Superior temporal gyrus (tissue), 1 donor: ENCODE measurements at regions not wholly inside any gene's neighbourhood (a gene's known extent, or its start where the extent isn't known, plus 50 kb on each side); places are given as distances from the start of the nearest gene placed in this dataset.
"Not testable (repeated sequence)": the region's sequence is repeated elsewhere in the genome, so short reads cannot be mapped to it uniquely, and the experiment has no call there.

ENCODE experiments used
- DNase-seq: peaks from one replicate; pipeline ENCODE4 v3.0.0-alpha.2; 2016; ENCODE audit errors: extremely low spot score

DNA sequence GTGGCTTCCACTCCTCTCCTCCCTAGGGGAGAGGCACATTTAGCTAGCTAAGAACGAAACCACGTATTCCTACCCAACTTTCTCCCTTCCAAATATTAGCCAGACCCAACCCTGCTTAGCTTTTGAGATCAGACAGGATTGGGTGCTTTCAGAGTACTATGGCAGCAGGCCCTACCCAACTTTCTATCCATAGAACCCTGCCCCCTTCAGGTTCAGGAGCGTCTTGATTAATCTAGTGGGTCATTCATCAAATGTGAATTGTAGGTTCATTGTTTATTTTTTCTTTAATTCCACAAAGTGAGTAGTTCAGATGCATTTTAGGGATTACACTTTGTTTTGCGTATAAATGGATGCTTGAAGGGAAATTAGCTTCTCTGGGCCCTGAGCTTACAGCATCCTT lies 188.3 kb downstream of the MIB1 start:
- no peak for DNase-seq

DNA sequence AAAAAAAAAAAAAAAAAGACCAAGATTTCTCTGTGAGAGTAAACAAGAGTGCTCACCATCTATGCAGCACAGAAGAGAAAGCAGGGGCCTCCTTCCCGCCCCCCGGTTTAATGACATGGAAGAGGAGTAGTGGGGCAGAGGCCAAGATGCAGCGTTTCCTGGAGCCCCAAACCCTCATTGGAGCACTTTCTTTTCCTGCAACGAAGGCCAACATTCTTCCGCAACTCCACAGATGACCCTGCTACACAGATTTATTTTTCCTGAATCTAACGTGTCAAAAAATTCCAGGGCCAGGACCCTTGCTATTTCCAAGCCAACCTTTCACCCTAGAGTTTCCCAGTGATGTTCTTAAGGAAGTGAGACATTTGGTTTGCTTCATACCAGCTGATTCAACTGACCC lies 189.6 kb downstream of the MIB1 start:
- DNase-seq: no peak

DNA sequence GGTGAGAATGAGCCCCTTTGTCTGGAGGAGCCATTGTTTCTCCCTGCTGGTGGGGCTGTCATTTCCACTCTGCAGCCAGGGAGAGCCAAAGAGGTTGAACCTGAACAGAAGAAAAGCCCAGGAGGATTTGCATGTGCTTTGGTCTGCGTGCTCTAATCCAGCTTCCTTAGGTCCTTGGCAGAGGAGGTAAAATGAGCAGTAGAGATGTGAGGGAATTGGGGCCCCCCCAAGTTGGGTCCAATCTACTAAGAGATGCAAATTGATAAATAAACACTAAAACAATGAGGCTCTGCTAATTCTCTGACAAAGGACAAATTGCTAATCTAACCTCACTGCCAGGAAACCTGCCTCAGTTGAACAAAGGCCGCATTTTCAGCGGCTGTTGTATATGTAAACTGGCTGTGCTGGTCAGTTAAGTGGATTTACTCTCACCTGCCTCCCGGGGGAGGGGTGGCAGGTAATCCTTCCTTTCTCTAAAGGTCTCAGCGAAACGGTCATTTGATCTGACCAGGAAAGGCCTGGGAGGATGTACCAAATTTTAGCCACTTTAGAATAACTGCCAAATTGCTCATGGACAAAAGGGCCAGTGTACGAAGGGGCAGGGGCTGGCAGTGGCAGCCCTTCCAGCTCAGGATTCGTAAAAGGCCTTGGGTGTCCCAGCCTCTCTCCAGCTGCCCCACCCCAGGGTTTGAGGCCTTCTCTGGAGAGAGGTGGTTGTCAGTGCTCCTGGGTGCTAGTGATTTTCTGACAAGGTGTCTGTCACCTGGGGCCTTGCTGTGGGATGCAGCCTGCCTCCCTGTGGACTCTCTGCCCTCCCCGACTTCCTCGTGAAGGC lies 193.6 kb downstream of the MIB1 start:
- DNase-seq: no peak

DNA sequence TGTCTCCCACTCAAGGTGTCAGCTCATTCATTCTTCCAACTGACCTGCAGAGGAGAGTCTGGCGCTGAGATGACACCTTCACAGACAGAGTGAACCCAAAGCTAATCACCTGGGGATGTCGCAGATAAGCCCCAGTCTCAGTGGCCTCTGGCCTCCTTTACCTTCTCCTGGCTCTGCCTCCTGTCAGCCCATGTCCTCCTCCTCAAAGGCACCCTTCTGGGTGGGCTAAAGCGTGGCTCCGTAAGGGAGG lies 194.1 kb downstream of the MIB1 start:
- DNase-seq: no peak

DNA sequence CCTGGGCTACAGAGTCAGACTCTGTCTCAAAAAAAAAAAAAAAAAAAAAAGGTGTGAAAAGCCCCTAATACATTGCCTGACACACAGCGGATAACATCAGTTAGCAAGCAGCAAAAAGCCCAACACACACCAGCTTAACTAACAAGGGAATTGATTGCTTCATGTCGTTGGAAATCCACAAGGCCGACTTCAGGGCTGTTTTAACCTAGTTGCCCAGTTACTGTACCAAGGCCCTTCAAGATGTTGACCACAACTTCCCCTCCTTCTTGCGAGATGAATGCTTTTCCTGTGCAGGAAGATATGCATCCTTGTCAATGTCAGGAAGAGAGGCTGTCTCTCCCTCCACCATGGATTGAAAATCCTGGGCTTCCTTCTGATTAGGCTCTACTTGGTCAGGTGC lies 202.9 kb downstream of the MIB1 start:
- no peak for DNase-seq

DNA sequence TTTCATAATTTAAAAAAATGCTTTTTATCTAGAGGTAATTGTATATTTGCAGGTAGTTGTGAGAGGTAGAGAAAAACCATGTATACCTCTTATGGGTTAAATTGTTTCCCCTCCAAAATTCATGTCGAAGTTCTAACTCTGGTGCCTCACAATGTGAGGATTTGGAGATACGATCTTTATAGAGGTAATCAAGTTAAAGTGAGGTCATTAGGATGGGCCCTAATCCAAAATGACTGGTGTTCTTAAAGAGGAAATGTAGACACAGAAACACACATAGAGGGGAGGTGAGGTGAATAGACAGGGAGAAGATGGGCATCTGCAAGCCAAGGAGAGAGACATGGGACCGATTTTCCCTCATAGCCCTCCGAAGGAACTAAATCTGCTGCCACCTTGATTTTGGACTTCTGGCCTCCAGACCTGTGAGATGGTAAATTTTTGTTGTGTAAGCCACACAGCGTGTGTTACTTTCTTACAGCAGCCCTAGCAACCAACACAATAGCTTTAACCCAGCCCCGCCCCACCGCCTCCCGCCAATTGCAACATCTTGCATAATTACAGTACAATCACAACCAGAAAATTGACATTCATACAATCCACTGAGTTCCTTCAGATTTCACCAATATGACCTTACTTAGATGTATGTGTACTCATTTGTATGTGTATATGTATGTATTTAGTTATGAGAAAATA lies 208.9 kb downstream of the MIB1 start:
- no peak for DNase-seq

DNA sequence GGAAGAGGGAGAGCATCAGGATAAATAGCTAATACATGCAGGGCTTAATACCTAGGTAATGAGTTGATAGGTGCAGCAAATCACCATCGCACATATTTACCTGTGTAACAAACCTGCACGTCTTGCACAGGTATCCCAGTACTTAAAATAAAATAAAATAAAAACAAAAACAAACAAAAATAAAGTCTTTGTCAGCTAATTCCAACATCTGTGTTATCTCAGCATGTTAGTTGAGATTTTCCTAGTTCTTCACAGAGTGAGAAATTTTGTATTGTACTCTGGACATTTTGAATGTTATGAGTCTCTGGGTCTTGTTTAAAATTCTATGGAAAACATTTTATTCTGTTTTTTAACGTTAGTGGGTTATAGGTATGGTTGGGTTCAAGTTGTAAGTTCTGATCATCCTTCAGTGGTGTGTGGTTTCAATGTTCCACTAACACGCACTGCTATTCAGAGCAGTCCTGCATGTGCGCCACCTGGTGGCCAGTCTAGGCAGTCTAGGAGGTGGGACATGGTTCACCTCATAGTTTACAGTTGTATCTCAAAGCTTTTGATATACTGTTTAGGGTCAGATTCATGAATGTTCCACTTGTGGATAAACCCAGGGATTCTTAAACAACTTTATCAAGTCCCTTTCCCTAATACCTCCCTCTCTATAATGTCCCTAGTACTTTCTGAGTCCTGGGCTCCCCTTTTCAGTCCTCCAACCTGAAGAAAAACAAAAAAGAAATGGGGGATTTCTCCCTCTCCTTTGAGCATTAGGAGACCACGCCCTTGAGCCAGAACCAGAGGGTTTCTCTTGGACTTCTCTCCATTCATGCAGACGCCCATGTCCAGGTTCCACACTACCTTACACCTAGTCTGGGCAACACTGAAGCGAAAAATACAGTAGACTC lies 213.4 kb upstream of the GATA6 start:
- peak; percentile 83 for DNase-seq

DNA sequence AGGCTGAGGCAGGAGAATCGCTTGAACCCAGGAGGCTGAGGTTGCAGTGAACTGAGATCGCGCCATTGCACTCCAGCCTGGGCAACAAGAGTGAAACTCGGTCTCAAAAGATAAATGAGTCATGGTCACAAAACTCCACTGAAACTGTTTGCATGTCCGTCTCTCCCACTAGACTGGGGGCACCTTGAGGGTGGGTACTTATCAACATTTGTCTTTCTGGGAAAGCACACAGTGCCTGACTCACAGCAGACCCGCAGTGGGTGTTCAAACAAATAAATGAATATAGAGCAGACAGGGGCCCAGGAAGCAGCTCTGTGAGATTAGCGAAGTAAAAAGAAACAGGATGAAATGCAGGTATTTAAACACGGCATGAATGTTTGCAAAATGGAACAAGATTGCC lies 211.1 kb upstream of the GATA6 start:
- DNase-seq: no peak

DNA sequence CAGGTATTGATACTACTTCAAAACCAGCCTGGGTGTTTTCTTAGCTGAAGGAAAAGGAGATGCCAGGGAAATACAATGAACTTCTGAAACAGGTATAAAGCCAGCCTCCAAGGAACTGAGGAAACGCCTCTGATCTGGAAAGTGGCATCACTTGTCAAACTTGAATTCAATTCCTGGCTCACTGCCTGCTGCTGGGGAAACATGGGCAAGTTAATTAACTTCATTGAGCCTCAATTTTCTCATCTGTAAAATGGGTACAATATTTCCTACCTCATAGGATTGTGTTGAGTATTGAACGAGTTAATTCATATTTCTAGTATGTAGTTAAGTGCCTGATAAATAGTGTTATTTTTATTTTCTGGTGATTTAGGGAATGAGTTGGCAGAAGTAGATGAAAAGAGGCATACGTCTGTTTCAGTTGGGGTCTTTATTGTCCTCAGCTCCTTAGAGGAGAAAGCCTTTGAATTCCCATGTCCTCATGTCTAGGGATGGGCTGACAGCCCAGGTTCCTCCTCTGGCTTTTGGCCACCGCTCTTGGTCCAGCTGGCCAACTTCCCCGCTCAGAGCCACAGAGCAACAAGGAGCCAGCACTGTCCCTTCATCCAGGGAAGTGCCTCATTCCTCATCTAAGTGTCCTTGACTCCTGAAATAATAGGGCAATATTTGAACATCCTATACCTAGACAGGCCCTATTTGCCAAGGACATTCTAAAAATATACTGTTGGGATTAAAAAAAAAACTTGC lies 210.5 kb upstream of the GATA6 start:
- no peak for DNase-seq

DNA sequence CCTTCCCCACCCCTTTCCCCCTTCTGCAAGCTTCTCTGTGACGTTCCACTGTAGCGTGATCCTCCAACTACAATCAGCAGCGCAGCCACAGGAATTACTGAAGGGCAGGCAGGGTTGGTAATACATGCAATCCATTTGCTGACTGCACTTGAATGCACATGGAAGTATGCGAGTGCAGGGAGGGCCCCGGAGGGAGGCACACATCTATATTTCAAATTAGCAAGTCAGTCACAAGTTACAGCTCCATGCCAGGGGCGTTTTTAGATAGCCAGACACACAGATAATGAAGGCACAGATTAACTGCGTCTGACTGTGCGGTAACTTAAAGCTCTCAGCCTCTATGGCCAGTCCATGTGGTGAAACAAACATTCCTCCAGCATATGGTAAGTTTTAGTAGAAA lies 209.2 kb upstream of the GATA6 start:
- no peak for DNase-seq

DNA sequence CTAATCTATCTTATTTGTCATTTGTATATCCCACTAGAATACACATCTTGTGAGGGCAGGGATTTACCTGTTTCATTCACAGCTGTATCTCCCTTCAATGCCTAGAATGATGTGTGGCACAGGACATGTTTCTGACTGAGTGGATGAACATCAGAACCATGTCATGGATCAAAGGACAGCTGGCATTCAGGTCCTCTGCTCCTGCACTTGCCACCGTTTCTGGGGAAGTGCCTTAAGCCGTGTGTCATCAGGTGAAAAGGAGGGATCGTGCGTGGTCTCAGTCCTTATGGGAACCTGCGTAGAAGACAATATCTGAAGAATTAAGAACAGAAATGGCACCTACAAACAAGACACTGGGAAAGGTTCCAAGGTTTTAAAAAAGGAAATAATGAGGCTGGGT lies 206.1 kb upstream of the GATA6 start:
- DNase-seq: no peak

DNA sequence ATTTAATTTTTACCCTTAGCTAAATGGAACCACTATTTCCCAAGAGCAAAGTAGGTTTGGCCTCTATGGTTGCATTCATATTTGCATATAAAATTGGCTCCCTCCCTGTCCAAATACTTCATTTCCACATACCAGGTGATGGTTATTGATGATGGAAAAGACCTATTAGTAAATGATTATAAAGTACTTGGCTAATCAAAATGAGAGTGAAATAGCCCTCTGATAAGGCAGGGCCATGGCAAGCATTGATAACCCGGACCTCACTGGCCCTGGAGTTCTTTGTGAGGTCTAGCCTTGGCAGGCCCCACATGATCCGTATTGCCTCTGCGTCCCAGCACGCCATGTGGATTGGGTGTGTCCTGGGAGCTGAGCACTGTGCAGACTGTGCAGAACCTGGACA lies 201.1 kb upstream of the GATA6 start:
- DNase-seq: no peak

DNA sequence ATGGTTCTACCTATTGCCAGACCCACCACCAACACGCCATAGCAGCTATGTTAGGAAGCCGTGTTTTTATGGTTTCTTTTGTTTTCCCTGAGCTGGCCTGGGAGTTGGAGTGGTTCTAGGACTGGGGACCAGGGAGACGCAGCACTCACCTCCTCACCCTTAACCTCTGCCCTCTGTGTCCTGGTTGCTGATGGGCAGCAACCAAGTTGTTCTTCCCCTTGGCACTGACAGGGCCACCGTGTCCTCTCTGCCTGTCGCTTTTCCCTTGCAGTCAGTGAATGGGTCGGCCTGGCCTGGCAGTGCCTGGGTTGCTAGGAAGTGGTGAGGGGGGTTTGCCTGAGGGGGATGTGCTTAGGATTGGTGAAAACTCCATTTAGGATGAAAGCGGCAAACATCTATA lies 197.1 kb upstream of the GATA6 start:
- no peak for DNase-seq

DNA sequence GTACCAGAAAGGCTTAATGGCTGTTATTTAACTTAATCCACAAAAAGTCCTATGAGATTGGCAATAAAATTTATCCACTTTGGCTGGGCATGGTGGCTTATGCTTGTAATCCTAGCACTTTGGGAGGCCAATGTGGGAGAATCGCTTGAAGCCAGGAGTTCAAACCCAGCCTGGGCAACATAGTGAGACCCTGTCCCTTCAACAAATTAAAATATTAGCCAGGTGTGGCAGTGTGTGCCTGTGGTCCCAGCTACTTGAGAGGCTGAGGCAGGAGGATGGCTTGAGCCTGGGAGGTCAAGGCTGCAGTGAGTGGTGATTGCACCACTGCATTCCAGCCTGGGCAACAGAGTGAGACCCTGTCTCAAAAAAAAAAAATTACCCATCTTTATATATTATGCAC lies 193.4 kb upstream of the GATA6 start:
- not testable (repeated sequence) for DNase-seq

DNA sequence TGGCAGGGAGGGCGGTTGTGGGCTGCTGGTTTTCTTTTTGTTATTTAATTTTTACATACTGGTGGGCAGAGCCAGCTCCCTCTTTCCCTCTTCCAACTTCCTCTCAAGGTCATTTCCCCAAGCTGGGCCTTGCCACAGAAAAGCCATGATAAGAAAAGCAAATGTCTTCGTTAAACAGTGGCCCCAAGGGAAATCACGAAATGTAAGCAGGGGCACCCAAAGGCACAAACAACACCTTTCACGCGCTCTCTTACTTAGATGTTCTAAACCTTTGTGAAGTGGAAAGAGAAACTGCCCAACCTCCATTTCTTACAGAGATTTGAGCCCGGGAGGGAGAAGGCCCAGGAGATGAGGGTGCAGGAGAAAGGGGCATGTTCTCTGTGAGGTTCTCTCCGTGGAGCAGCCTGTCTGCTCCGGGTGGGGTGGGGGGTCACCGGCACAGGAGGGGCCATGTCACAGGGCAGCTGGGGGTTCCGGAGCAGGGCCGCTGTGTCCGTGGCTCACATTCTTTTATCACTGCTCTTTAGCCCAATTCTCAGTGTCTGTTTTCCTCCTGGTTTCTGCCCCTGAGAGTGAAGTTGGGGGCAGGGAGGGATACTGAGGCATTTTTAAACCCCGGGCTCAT lies 190.7 kb upstream of the GATA6 start:
- no peak for DNase-seq

DNA sequence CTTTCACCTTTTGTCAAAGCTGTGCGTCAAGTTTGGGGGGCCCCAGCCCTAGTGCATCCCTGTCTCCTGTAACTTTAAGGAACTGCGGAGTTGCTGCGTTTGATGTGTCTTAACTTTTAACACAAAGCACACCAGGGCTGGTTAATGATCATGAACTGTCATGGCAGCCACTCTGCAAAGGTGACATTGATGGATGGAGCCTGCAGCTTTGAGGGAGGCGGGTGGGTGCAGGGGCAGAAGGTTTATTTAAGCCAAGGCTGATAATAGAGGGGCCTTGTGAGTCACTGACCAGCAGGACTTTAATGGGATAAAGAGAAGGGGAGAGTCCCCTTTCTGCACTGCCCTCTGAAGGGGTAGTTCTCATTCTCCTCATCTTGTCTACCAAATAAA lies 190.2 kb upstream of the GATA6 start:
- DNase-seq: no peak

DNA sequence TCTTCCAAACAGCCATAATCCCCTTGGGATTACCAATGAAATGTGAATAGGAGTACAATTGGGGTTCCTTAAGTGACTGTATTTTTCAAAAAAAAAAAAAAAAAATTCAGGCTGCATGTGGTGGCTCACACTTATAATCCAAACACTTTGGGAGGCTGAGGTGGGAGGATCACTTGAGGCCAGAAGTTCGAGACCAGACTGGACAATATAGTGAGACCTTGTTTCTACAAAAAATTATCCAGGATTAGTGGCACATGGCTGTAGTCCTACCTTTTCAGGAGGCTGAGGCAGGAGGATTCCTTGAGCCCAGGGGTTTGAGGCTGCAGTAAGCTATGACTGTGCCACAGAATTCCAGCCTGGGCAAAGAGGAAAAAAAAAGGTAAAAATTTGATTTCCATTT lies 189.6 kb upstream of the GATA6 start:
- DNase-seq: no peak

DNA sequence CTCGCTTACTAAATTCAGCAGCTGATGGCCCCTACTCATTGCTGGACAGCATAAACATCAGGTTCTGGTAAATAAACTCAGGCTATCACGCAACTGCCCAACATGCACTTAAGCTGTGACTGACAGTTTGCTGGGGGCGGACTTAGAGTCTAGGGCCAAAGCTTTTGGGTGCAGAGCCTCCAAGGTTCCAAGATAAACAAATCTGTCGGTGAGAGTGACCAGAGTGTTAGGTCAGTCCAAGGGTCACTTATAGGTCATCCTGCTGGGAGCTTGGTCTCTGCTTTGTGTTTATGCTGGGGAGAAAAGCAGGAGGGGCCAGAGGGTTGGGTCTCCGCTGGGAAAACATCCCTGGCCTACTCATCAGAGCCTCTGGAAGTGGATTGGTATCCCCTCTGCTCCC lies 188.6 kb upstream of the GATA6 start:
- no peak for DNase-seq

DNA sequence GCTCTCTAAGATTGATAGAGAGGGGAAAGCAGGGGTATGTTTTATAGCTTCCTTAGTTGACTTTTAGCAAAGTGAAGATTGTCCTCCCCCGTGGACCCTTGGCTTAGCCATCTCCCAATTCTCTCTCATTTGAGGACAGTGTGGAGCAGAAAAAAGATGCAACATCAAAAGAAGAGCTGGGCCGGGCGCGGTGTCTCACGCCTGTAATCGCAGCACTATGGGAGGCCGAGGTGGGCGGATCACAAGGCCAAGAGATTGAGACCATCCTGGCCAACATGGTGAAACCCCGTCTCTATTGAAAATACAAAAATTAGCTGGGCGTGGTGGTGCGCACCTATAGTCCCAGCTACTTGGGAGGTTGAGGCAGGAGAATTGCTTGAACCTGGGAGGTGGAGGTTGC lies 187.9 kb upstream of the GATA6 start:
- not testable (repeated sequence) for DNase-seq

DNA sequence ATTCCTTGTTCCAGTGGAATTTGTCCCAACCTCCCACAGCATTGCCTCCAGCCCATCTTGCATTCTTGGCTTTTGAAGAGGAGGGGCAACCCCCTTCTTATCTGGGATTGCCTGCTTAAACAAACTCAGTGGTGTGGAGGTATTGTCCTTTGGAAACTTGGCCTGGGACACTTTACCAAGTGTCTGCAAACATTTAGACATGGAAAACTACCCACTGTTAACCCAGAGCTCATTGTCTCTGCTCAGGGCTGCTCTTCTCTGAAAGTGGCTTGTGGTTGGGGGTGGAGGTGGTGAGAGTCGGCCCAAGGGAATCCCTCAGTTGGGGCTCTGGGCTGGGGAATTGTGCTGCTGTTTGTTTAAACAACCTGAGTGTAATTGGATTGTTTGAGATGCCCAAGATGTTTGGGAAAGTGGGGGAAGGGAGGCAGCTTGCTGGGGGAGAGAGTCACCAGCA lies 178.3 kb upstream of the GATA6 start:
- DNase-seq: no peak

DNA sequence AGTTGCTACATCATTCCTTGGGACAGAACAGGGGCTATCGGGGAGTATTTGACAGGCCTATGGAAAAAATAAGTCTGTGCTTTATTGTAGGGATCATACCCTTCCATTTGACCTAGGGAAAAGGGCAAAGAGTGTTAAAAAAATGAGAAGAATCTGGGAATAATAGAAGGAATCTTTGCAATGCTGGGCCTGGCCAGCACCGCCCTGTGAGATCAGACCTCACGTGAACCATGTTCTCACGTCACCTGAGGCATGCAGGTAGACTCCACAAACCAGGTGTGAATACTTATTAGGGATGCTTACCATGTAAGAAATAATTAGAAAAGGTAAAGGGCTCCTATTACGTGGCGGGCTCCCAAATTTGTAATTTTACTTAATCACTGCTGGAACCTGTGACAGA lies 177.5 kb upstream of the GATA6 start:
- no peak for DNase-seq
